ENCODE measurements at regions not wholly inside any gene's neighbourhood (a gene's known extent, or its start where the extent isn't known, plus 50 kb on each side); places are given as distances from the start of the nearest gene placed in this dataset.
A peak's percentile ranks its signal among the peaks of the same experiment; 100 is the strongest.

- DNase-seq = no peak
Measured at GRCh38 chr4:141783770-141784169, 147.4 kb downstream of the IL15 start.

GRCh38 chr4:141786946-141787345, 150.6 kb downstream of the IL15 start:
- DNase-seq = no peak

- no peak for DNase-seq
Measured at GRCh38 chr4:141788169-141788915, 152.0 kb downstream of the IL15 start.

- no peak for DNase-seq
Measured at GRCh38 chr4:141789716-141790115, 153.3 kb downstream of the IL15 start.

GRCh38 chr4:141792164-141792563, 155.8 kb downstream of the IL15 start:
- no peak for DNase-seq

GRCh38 chr4:141797966-141798365, 161.6 kb downstream of the IL15 start:
- DNase-seq = no peak

- no peak for DNase-seq
Measured at GRCh38 chr4:141801558-141801957, 165.2 kb downstream of the IL15 start.

- DNase-seq = no peak
Measured at GRCh38 chr4:141802333-141802732, 165.9 kb downstream of the IL15 start.

- no peak for DNase-seq
Measured at GRCh38 chr4:141804836-141805235, 168.5 kb downstream of the IL15 start.

GRCh38 chr4:141807103-141807891, 170.9 kb downstream of the IL15 start:
- no peak for DNase-seq

- DNase-seq = peak; percentile 19
Measured at GRCh38 chr4:141810038-141810711, 173.8 kb downstream of the IL15 start.

- DNase-seq = peak; percentile 75
Measured at GRCh38 chr4:141810712-141811375, 174.5 kb downstream of the IL15 start.

GRCh38 chr4:141812158-141812557, 175.8 kb downstream of the IL15 start:
- no peak for DNase-seq

- DNase-seq = no peak
Measured at GRCh38 chr4:141814499-141814898, 178.1 kb downstream of the IL15 start.

- peak; percentile 82 for DNase-seq
Measured at GRCh38 chr4:141815646-141816045, 179.3 kb downstream of the IL15 start.

GRCh38 chr4:141826260-141826659, 189.9 kb downstream of the IL15 start:
- no peak for DNase-seq

GRCh38 chr4:141833209-141833608, 196.8 kb downstream of the IL15 start:
- no peak for DNase-seq

- DNase-seq = no peak
Measured at GRCh38 chr4:141840299-141840986, 204.1 kb downstream of the IL15 start.

GRCh38 chr4:141843136-141843535, 206.8 kb downstream of the IL15 start:
- DNase-seq = no peak

GRCh38 chr4:141845901-141846300, 209.5 kb downstream of the IL15 start:
- no peak for DNase-seq

- no peak for DNase-seq
Measured at GRCh38 chr4:141849367-141849766, 213.0 kb downstream of the IL15 start.

- no peak for DNase-seq
Measured at GRCh38 chr4:141849778-141850177, 213.4 kb downstream of the IL15 start.
